Stimulated activated CD4-positive, alpha-beta T cell treated with anti-CD3 and anti-CD28 coated beads, Interleukin-2, amount 100 ng/mL, for 48 hours (primary cell): ENCODE measurements at regions not wholly inside any gene's neighbourhood (a gene's known extent, or its start where the extent isn't known, plus 50 kb on each side); places are given as distances from the start of the nearest gene placed in this dataset.
"Not testable (repeated sequence)": the region's sequence is repeated elsewhere in the genome, so short reads cannot be mapped to it uniquely, and the experiment has no call there.

Source experiments
- DNase-seq, 2 donors: peaks; one replicate each; pipeline ENCODE4 v3.0.0-alpha.2; 2020

DNA sequence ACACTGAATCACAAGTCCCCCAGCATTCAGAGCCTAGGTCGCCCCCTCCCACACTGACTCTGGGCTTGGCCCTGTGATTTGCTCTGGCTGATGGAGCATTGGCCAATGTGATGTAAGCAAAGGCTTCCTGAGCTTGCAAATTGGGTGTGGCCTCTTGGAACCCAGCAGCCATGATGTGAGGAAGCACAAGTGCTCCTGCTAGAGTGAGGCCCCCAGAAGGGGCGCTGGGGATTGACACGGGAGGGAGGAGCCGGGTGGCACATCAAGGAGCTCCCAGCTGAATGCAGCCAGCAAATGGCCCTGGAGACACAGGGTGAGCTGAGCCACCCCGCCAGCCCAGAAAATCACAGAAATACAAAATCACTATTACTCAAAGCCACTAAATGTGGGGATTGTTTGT is 308.5 kb downstream of the C16orf95 start:
- no peak for DNase-seq

- no peak for DNase-seq
These were observed 303.9 kb downstream of the C16orf95 start for GRCh38 chr16:87012954-87013938.

GRCh38 chr16:87014112-87014511 is 303.1 kb downstream of the C16orf95 start:
- no peak for DNase-seq

DNA sequence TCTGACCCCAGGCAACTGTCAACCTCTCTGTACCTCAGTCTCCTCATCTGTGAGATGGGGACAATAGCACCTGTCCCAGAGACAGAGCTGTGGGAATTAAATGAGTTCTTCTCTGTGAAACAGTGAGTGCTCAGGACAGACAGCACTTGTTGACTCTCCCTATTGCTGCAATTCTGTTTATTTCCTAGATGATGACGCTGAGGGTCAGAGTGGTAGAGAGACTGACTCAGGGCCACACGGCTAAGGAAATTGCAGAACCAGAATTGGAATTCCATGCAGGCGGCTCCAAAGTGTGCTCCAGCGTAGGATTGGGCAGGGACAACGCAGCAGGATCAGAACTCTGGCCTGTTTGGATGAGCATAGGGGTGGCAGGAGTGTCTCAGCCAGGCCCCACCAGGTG is 302.2 kb downstream of the C16orf95 start:
- DNase-seq, result no peak

DNA sequence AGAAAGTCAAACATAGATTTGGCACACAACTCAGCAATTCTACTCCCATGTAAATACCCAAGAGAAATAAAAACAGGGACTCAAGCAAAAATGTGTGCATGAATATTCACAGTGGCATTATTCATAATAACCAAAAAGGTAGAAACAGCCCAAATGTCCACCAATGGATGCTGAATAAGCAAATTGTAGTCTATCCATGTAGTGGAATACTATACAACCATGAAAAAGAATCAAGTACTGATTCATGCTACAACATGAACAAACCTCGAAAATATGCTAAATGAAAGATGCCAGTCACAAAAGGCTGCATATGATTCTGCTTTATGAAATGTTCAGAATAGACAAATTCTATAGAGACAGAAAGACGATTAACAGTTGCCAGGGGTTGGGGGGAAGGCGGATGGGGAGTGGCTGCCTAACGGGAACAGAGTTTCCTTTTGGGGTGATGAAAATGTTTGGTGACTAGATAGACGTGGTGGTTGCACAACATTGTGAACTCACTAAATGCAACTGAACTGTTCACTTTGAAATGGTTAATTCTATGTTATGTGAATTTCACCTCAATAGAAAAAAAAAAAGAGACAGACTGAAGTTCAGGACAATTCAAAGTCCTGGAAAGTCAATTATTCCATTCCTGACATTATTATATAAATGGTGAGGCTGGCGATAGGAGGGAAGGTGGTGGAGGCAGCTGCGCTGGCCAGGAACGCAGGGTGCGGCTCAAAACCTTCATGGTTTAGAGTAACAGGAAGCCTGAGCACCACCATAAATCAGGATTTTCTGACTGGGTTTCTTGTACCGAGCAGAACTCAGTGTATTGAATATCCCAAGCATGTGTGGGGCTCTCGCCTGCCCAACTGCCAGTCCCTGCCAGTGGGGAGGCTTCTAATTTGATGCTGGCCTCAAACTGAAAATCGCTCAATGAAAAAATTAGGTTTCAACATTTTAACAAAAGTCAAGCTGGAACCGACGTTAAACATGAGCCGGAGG is 300.9 kb downstream of the C16orf95 start:
- no peak for DNase-seq

- no peak for DNase-seq
These were observed 299.7 kb downstream of the C16orf95 start for GRCh38 chr16:87017371-87018012.

DNA sequence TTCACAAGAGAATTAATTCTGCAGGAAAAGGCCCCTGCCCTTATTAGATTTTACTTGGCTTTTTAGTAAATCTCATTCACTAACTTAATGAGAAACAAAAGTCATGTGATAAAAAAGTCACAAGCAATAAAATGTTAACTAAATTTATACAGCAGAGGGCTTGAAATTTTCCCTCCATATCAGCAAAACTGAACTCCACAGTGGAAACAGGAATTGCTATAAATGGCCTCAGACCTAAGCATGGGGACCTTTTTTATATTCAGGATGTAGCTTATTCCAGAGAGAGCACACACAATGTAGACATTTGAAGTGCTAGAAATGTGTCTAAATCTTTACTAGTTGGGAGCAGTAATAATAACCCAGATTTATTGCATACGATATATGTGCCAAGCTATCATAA is 291.5 kb downstream of the C16orf95 start:
- DNase-seq, result no peak

DNA sequence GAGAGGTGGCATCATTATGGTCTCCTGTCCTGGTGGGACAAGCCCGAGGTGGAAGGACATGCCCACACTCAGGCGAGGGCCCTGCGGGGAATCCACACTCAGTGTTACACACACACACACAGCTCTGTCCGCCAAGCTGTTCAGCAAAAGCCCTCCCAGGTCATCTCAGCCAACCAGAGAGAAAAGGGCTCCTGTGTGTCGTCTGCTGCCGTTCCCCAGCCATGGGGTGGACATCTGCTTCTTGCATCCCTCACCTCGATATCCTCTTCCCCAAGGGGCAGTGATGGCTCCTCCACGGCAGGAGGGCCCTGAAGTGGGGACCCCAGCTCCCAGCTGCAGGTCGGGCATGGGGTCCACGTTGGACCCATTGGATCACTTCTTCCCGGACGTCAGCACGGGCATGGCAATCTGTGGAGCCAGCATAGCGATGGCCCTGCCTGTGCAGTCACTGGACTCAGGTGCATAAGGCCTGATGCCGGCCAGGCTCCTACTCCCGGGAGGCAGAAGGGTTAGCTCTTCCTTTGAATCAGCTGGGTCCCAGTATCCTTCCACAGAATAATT is 290.1 kb downstream of the C16orf95 start:
- no peak for DNase-seq

DNA sequence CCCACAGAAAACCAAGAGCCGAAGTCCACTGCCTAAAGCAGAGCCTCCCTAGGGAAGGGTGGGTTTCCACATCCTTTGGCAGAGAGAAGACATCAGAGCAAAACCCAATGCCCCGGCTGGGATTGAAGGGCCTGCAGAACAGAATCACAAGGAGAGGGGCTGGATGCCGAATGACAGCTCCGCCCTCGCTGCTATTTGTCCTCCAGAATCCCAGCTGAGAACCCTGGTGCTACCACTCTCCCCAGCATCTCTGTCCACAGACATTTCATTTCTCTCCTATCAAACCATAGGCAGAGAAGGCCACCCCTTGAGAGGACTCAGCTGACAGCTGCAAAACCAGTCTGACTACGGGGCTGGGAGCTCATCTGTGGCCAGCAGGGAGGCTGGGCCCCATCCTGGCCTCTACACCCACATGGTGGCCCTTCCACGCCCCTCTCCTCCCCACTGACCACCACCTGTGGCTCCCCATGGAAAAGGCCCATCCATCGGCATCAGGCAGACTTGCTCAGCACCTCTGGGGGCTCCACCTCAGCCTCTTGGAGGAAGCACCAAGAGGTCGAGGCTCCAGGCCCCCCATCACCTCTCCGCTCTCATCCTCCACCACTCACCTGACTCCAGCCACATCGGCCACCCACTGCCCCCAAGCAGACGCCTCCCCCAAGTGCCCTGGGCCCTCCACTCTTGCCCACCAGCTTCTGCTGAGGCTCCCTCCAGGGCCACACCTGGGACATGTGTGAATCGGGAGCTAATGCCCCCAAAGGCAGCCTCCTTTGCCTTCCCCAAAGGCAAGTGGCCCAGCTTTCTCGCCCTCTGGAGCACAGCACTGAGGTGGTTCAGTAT is 288.5 kb downstream of the C16orf95 start:
- no peak for DNase-seq

GRCh38 chr16:87032554-87032953 is 284.6 kb downstream of the C16orf95 start:
- DNase-seq, result no peak

- DNase-seq, result no peak
These were observed 284.1 kb downstream of the C16orf95 start for GRCh38 chr16:87033021-87033471.

GRCh38 chr16:87033541-87034300 is 283.5 kb downstream of the C16orf95 start:
- no peak for DNase-seq

- DNase-seq, result no peak
These were observed 282.9 kb downstream of the C16orf95 start for GRCh38 chr16:87034317-87034716.

DNA sequence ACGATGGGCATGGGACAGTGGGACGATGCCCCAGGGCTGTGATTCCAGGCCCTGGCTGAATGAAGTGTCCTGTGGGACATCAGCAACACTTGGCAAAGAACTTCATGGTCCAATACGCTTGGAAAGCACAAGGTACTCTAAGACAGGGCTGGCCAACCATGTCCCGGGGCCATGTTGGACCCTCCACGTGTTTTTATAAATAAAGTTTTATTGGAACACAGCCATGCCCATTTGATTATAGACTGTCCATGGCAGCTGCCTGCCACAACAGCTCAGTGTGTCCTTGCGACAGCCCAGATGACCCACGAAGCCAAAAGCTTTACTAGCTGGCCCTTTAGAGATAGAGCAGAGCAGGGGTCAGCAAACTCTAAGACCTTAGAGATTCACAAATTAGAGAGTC is 282.1 kb downstream of the C16orf95 start:
- no peak for DNase-seq

DNA sequence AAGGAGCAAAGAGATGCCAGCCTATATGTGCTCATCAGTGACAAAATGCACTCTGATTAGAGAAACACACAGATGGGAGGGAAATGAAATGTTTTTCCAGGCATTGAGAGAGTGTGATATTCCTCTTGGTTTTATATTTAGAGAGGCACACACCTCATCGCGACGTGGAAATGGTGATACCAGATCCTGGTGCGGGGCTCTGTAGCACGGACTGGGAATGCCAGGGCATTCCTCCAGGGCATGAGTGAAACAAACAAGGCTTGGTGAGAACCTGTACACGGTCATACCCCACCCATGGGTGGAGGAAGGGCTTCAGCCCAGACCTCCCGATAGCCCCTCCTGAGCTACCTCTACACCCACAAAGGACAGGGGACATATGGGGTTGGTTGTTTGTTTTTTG is 280.2 kb downstream of the C16orf95 start:
- DNase-seq, result no peak

DNA sequence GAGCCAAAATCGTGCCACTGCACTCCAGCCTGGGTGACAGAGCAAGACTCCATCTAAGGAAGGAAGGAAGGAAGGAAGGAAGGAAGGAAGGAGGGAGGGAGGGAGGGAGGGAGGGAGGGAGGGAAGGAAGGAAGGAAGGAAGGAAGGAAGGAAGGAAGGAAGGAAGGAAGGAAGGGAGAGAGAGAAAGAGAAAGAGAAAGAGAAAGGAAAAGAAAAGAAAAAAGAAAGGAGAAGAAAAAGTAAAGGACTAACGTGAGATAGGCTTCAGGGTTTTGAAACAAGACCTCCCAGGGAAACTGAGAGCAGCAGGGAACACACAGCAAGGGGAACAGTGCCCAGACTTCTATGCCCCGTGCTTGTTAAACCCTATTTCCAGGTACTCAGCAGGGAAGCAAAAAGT is 278.7 kb downstream of the C16orf95 start:
- not testable (repeated sequence) for DNase-seq

GRCh38 chr16:87040169-87041117 is 276.7 kb downstream of the C16orf95 start:
- DNase-seq, result no peak

DNA sequence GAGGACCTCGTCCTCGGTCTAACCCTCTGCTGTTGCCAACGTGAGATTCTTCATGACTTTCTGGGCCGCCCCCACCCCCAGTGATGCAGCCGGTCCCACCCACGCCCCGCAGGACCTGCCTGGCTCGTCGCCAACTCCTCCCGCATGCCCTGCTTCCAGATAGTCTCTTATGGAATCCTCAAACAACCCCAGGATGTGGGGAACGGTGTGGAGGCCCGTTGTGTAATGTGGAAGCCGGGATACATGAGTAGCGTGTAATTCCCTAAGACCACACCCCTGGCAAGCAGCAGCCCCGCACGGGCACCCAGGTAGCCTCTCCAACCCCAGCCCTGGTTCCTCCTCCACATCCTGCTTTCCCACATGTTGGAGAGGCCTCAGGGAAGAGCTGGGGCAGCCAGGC is 275.9 kb downstream of the C16orf95 start:
- no peak for DNase-seq

DNA sequence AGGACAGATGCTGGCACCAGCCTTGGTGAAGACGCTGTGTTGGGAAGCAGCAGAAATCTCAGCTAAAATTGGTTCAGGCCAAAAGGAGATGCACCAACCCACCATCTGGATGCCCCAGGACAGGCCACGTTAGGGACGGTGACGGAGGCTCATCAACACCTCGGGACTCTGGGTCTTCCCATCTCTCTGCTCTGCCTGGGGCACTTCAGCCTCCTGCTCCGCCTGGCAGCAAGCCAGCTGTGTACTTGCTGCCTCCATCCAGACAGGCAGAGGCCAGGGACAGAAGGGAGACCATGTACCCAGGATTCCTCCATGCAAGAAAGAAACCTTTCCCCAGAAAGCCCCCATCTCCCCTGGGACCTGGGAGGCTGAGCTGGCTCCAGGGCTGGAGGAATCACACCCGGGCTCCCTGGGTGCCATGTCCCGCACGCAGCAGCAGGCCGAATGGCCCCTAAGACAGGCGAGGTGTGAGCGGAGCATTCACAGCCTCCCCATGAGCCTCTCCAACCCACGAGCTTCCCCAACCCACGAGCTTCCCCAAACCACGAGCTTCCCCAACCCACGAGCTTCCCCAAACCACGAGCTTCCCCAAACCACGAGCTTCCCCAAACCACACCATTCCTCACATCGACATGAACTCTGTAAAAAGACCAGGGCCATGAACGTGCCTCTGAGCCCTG is 274.5 kb downstream of the C16orf95 start:
- no peak for DNase-seq
